ENCODE measurements at regions not wholly inside any gene's neighbourhood (a gene's known extent, or its start where the extent isn't known, plus 50 kb on each side); places are given as distances from the start of the nearest gene placed in this dataset.
A peak's percentile ranks its signal among the peaks of the same experiment; 100 is the strongest.
"Not testable (repeated sequence)": the region's sequence is repeated elsewhere in the genome, so short reads cannot be mapped to it uniquely, and the experiment has no call there.

DNA sequence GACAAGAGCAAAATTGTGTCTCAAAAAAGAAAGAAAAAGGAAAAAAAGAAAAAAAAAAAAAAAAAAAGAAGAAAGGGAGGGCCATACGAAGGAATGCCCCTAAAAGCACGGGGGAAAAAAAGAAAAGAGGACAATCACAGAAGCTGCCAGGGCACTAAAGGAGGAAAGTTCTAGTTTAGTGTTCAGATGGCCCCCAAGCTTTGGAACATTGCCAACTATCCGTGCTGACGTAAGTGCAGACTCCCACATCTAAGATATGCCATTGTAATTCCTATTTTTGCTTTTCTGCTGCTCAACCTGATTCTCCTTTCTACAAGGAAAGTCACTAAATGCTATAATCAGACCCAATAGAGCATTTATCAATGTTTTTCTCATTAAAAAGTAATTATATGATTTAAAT lies 842.1 kb downstream of the KCNJ2 start:
- DNase-seq (ENCODE audit: low read depth, low spot score) = no peak
- H3K27me3 ChIP-seq (ENCODE audit: control insufficient read depth, insufficient read depth, low read length) = no peaks in the 10 kb centered on the region
- H3K36me3 ChIP-seq (ENCODE audit: control insufficient read depth, insufficient read depth, low read length) = no peaks in the 10 kb centered on the region
- H3K9me3 ChIP-seq (ENCODE audit: control insufficient read depth, insufficient read depth, low read length) = no peaks in the 10 kb centered on the region
- no peak overlapping the region for H3K27ac ChIP-seq (ENCODE audit: low read length)
- H3K4me3 ChIP-seq (ENCODE audit: low read length) = no peak overlapping the region
- no CpG with 5 or more reads among the region's 4 CpGs for WGBS (ENCODE audit: insufficient coverage, insufficient read length)
- no peaks in the 10 kb centered on the region for H3K4me1 ChIP-seq (ENCODE audit: control insufficient read depth, insufficient read depth, low read length)

DNA sequence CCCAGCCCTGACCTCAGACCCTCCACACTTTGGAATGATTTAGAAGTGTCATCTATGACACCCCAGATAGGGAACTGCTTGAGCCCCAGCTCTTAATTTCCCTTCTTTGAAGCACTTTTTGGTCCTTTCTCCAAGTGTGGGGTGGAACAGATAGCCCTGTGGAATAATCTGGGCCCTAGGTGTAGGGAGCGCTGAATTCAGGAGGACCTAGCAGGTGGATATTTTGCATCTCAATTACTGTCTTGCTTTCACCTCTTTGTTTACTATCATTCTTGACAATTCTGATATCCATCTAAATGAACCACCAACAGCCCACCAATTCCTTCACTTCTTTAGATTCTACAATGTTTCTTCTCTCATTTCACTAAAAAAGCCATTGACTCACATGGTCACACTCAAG lies 850.4 kb downstream of the KCNJ2 start:
- no peak for DNase-seq (ENCODE audit: low read depth, low spot score)
- H3K4me3 ChIP-seq (ENCODE audit: low read length) = no peak overlapping the region
- no peaks in the 10 kb centered on the region for H3K27me3 ChIP-seq (ENCODE audit: control insufficient read depth, insufficient read depth, low read length)
- H3K36me3 ChIP-seq (ENCODE audit: control insufficient read depth, insufficient read depth, low read length) = no peaks in the 10 kb centered on the region
- H3K9me3 ChIP-seq (ENCODE audit: control insufficient read depth, insufficient read depth, low read length) = no peaks in the 10 kb centered on the region
- H3K4me1 ChIP-seq (ENCODE audit: control insufficient read depth, insufficient read depth, low read length) = no peaks in the 10 kb centered on the region; the same call in 1 of the 2 replicates
- H3K27ac ChIP-seq (ENCODE audit: low read length) = no peak overlapping the region
- WGBS (ENCODE audit: insufficient coverage, insufficient read length) = no CpG with 5 or more reads among the region's 1 CpG

DNA sequence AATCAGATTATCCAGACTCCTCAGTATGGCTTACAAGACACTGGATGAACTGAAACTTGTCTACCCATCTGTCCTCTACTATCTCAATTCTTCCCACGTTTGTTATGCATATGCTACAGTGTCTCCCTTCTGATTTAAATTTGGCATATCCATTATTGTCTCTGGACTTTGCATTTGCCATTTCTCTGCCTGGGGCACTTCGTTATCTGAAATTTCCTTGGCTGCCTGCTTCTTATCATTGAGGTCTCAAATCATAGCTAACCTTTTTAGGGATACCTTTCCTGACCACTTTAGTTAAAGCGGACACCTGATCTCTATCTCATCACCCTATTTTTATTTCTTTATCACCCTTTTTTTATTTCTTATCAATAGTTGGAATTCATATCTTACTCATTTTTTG lies 853.4 kb downstream of the KCNJ2 start:
- Histone ChIP-seq H3K4me1 (ENCODE audit: control insufficient read depth, insufficient read depth, low read length) (no peaks in the 10 kb centered on the region; the same call in 1 of the 2 replicates), H3K9me3 (ENCODE audit: control insufficient read depth, insufficient read depth, low read length) (no peaks in the 10 kb centered on the region), H3K4me3 (ENCODE audit: low read length) (no peak overlapping the region), H3K27me3 (ENCODE audit: control insufficient read depth, insufficient read depth, low read length) (no peaks in the 10 kb centered on the region), H3K36me3 (ENCODE audit: control insufficient read depth, insufficient read depth, low read length) (no peaks in the 10 kb centered on the region), H3K27ac (ENCODE audit: low read length) (no peak overlapping the region)
- no peak for DNase-seq (ENCODE audit: low read depth, low spot score)
- WGBS (ENCODE audit: insufficient coverage, insufficient read length) = 100% methylated on average over 1 of the region's 3 CpGs

DNA sequence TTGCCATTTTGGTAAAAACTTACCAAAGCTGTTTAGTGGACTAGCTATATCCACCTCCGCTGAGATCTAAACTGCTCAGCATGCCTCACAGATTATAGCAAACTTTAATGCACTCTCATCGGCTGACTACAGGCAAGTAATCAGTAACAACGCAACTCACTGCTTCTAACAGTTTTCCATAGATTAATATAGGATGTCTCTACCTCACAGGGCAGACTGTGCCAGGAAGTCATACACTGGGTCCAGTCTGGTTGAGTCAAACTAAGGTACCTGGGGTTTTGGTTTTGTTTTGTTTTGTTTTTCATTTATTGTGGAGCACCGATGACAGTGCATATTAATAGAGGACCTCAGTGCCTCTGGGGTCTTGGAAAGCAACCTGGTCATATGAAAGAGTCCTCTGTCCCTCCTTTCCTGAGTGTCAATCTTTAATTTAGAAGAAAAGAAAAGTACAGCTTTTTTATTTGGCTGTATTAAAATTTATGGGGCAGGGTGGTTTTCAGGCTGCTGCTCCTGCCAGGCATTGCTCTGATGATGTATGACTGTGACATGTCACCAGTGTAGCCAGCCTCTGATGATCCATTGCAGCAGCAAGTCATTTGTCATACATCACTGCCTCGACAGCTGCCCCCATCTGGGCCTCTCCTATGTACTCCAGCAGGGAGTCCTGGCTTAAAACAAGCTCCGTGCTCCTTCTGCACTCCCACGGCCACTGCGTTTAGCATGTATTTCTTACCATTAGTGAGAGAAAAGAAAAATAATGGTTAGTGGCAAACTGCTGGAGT lies 854.1 kb downstream of the KCNJ2 start:
- H3K4me3 ChIP-seq (ENCODE audit: low read length) = no peak overlapping the region
- H3K4me1 ChIP-seq (ENCODE audit: control insufficient read depth, insufficient read depth, low read length) = no peaks in the 10 kb centered on the region; the same call in 1 of the 2 replicates
- H3K9me3 ChIP-seq (ENCODE audit: control insufficient read depth, insufficient read depth, low read length) = no peaks in the 10 kb centered on the region
- no peak for DNase-seq (ENCODE audit: low read depth, low spot score)
- WGBS (ENCODE audit: insufficient coverage, insufficient read length) = no CpG with 5 or more reads among the region's 8 CpGs
- H3K27me3 ChIP-seq (ENCODE audit: control insufficient read depth, insufficient read depth, low read length) = no peaks in the 10 kb centered on the region
- no peaks in the 10 kb centered on the region for H3K36me3 ChIP-seq (ENCODE audit: control insufficient read depth, insufficient read depth, low read length)
- no peak overlapping the region for H3K27ac ChIP-seq (ENCODE audit: low read length)

DNA sequence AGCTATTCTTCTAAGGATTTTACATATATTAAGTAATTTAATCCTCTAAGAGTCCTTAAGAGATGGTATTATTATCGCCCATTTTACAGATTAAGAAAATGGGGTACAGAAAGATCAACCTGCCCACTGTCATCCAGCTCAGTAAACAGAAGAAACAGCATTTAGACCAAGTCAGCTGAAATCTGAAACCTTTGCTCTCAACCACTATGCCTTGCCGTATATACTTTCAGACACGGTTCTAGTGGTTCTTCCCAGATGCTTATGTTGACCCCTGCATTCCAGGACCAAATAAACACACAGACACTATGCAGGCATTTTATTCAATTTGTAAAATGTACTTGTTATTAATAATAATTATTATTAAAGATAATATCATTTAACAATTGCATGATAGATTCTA lies 854.8 kb downstream of the KCNJ2 start:
- no CpG with 5 or more reads among the region's 3 CpGs for WGBS (ENCODE audit: insufficient coverage, insufficient read length)
- Histone ChIP-seq H3K4me1 (ENCODE audit: control insufficient read depth, insufficient read depth, low read length) (no peaks in the 10 kb centered on the region; the same call in 1 of the 2 replicates), H3K36me3 (ENCODE audit: control insufficient read depth, insufficient read depth, low read length) (no peaks in the 10 kb centered on the region), H3K4me3 (ENCODE audit: low read length) (no peak overlapping the region), H3K27ac (ENCODE audit: low read length) (no peak overlapping the region), H3K9me3 (ENCODE audit: control insufficient read depth, insufficient read depth, low read length) (no peaks in the 10 kb centered on the region), H3K27me3 (ENCODE audit: control insufficient read depth, insufficient read depth, low read length) (no peaks in the 10 kb centered on the region)
- DNase-seq (ENCODE audit: low read depth, low spot score) = no peak

DNA sequence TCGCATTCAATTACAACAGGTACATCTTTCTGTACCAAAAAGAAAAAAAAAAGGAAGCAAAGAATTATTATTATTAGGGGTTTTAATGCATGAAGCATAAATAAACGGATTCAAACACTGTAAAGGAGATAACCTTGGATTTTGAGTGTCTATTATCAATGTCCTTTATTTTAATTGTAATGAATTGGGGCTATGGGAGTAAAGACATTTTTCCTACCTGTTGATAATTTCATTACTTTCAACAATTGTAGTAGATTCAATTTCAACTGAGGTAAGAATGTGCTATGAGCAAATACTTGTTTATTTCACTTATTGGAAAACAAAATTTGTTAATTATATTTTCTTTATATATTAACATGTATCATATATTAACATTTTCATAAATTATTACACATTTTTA lies 855.6 kb downstream of the KCNJ2 start:
- Histone ChIP-seq H3K4me3 (ENCODE audit: low read length) (no peak overlapping the region), H3K27me3 (ENCODE audit: control insufficient read depth, insufficient read depth, low read length) (no peaks in the 10 kb centered on the region), H3K27ac (ENCODE audit: low read length) (no peak overlapping the region), H3K4me1 (ENCODE audit: control insufficient read depth, insufficient read depth, low read length) (no peaks in the 10 kb centered on the region; the same call in 1 of the 2 replicates), H3K36me3 (ENCODE audit: control insufficient read depth, insufficient read depth, low read length) (no peaks in the 10 kb centered on the region), H3K9me3 (ENCODE audit: control insufficient read depth, insufficient read depth, low read length) (no peaks in the 10 kb centered on the region)
- DNase-seq (ENCODE audit: low read depth, low spot score) = no peak
- WGBS (ENCODE audit: insufficient coverage, insufficient read length) = no CpG with 5 or more reads among the region's 2 CpGs

DNA sequence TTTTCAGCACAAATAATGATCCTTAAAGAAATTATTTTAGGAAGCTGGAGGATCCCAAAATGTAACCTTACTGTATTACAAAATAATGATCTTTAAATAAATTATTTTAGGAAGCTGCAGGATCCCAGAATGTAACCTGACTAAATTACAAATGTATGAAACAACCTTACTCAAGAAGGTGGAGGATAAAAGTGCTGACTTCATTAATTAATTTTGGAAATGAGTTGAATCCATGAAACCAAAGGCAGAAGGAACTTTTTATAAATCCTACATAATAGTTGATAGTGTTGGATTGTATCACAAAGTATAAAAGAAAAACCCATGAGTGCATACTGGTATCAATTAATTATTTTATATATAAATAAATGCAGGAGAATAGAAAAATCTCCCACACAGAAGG lies 859.9 kb downstream of the KCNJ2 start:
- Histone ChIP-seq H3K27ac (ENCODE audit: low read length) (no peak overlapping the region), H3K36me3 (ENCODE audit: control insufficient read depth, insufficient read depth, low read length) (no peaks in the 10 kb centered on the region), H3K27me3 (ENCODE audit: control insufficient read depth, insufficient read depth, low read length) (peaks cover 7% of the 10 kb centered on the region), H3K9me3 (ENCODE audit: control insufficient read depth, insufficient read depth, low read length) (no peaks in the 10 kb centered on the region), H3K4me1 (ENCODE audit: control insufficient read depth, insufficient read depth, low read length) (no peaks in the 10 kb centered on the region; the same call in 1 of the 2 replicates), H3K4me3 (ENCODE audit: low read length) (no peak overlapping the region)
- DNase-seq (ENCODE audit: low read depth, low spot score) = no peak

DNA sequence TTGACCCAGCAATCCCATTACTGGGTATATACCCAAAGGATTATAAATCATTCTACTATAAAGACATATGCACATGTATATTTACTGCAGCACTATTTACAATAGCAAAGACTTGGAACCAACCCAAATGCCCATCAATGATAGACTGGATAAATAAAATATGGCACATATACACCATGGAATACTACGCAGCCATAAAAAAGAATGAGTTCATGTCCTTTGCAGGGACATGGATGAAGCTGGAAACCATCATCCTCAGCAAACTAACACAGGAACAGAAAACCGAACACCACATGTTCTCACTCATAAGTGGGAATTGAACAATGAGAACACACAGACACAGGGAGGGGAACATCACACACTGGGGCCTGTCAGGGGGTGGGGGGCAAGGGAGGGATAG lies 862.0 kb downstream of the KCNJ2 start:
- H3K4me1 ChIP-seq (ENCODE audit: control insufficient read depth, insufficient read depth, low read length); H3K9me3 ChIP-seq (ENCODE audit: control insufficient read depth, insufficient read depth, low read length); H3K4me3 ChIP-seq (ENCODE audit: low read length); DNase-seq (ENCODE audit: low read depth, low spot score); H3K27ac ChIP-seq (ENCODE audit: low read length); H3K36me3 ChIP-seq (ENCODE audit: control insufficient read depth, insufficient read depth, low read length): not testable (repeated sequence)
- WGBS (ENCODE audit: insufficient coverage, insufficient read length) = no CpG with 5 or more reads among the region's 2 CpGs
- peaks cover 15% of the 10 kb centered on the region for H3K27me3 ChIP-seq (ENCODE audit: control insufficient read depth, insufficient read depth, low read length)

DNA sequence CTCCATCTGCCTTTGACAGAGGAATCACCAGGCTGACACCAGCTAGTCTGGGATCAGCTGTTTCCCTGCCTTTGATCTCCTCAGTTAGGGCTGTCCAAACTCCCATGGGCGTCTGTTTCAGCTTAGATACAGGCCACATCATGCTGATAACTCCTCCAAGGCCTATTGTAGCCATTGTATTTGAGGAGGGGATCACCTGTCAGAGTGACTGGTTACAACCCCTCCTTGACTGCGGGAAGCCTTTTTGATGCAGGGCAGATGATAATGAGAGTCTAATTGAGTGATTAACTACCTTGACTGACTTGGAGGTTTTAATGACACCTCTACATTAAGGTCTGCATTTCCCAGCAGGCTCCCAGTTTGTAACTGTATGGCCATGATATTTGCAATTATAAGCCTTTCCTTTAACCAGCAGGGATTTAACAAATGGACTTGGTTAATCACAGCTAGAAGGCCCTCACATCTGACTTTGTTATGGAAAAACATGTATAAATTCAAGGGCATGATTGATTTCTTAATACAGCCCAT lies 863.5 kb downstream of the KCNJ2 start:
- Histone ChIP-seq H3K27ac (ENCODE audit: low read length) (no peak overlapping the region), H3K4me1 (ENCODE audit: control insufficient read depth, insufficient read depth, low read length) (no peaks in the 10 kb centered on the region; the same call in 1 of the 2 replicates), H3K9me3 (ENCODE audit: control insufficient read depth, insufficient read depth, low read length) (no peaks in the 10 kb centered on the region), H3K4me3 (ENCODE audit: low read length) (no peak overlapping the region), H3K36me3 (ENCODE audit: control insufficient read depth, insufficient read depth, low read length) (no peaks in the 10 kb centered on the region), H3K27me3 (ENCODE audit: control insufficient read depth, insufficient read depth, low read length) (peaks cover 17% of the 10 kb centered on the region)
- peak; percentile 92 for DNase-seq (ENCODE audit: low read depth, low spot score)
- no CpG with 5 or more reads among the region's 2 CpGs for WGBS (ENCODE audit: insufficient coverage, insufficient read length)

DNA sequence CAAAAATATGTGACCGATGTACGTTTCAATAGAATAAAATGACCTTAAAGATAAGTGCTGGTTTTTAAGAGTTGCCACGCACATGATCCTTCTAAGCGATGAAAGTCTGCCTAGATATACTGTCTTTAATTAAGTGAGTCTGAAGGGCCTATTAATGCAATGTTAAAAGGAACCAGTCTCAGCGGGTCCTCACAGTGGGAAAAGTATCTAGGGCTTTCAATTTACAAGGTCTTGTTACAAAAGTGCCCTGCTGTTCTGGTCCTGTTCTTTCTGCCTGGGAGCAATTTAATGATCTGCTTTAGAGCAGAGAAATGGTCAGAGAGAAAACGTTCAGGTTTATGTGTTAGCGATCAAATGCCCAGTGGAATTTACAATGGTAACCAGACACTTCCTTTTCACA lies 864.0 kb downstream of the KCNJ2 start:
- Histone ChIP-seq H3K4me3 (ENCODE audit: low read length) (no peak overlapping the region), H3K27ac (ENCODE audit: low read length) (no peak overlapping the region)
- WGBS (ENCODE audit: insufficient coverage, insufficient read length) = no CpG with 5 or more reads among the region's 7 CpGs

DNA sequence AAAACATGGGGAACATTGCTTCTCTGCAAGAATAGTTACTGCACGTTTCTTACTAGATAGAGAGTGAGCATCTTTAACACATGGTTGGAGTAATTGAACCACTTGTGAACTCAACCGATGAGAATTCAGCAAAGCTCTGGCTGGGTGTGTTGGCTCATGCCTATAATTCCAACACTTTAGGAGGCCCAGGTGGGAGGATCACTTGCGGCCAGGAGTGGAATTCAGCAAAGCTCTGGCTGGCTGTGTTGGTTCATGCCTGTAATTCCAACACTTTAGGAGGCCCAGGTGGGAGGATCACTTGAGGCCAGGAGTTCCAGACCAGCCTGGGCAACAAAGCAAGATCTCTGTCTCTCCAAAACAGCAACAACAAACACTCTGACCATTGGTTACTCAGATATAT lies 865.9 kb downstream of the KCNJ2 start:
- Histone ChIP-seq H3K4me3 (ENCODE audit: low read length) (no peak overlapping the region), H3K27ac (ENCODE audit: low read length) (no peak overlapping the region), H3K27me3 (ENCODE audit: control insufficient read depth, insufficient read depth, low read length) (peaks cover 17% of the 10 kb centered on the region), H3K36me3 (ENCODE audit: control insufficient read depth, insufficient read depth, low read length) (no peaks in the 10 kb centered on the region), H3K4me1 (ENCODE audit: control insufficient read depth, insufficient read depth, low read length) (no peaks in the 10 kb centered on the region; the same call in 1 of the 2 replicates), H3K9me3 (ENCODE audit: control insufficient read depth, insufficient read depth, low read length) (no peaks in the 10 kb centered on the region)
- no CpG with 5 or more reads among the region's 3 CpGs for WGBS (ENCODE audit: insufficient coverage, insufficient read length)
- no peak for DNase-seq (ENCODE audit: low read depth, low spot score)

More for the DNA sequence above, 864.0 kb downstream of the KCNJ2 start:
- no peaks in the 10 kb centered on the region for H3K36me3 ChIP-seq (ENCODE audit: control insufficient read depth, insufficient read depth, low read length)
- no peaks in the 10 kb centered on the region for H3K9me3 ChIP-seq (ENCODE audit: control insufficient read depth, insufficient read depth, low read length)
- no peak for DNase-seq (ENCODE audit: low read depth, low spot score)
- peaks cover 17% of the 10 kb centered on the region for H3K27me3 ChIP-seq (ENCODE audit: control insufficient read depth, insufficient read depth, low read length)
- H3K4me1 ChIP-seq (ENCODE audit: control insufficient read depth, insufficient read depth, low read length) = no peaks in the 10 kb centered on the region; the same call in 1 of the 2 replicates

Data from iPS DF 6.9 (cell line).